Mucosa of gallbladder (tissue), 1 donor: ENCODE measurements at regions not wholly inside any gene's neighbourhood (a gene's known extent, or its start where the extent isn't known, plus 50 kb on each side); places are given as distances from the start of the nearest gene placed in this dataset.

ENCODE experiments used
- DNase-seq: peaks from one replicate; pipeline ENCODE4 v3.0.0-alpha.2; 2020; ENCODE audit warnings: low spot score
- donor health status: DM: no; HTN: no; CAD: no.

DNA sequence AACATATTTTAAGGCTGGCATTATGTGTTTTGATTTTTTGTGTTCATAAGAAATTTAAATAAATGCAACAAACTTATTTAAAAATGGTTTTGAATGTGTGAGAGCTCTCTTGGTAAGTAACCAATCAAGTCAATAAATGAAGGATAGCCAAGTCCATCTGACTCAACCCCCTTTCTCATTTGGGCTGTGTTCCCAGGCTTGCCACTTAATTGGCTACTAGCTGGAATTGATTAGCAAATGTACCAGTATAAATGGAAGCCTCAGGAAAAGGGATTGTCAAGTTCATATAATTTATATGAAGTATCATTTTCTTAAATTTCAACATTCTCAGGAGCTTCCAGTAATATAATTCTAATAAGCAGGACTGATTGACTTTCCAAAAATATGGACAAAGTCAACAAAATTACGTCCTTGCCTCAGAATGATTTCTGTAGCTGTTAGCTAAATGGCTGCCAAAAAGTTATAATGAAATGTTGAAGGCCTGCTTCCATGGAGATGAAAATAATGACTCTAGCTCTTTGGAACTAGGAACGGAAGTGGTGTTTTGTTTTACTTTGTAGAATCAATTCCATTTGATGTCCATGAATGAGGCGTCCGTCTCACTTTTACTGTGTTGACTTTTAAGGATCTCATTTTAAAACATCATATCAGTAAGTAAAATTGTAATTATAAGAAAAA is 614.9 kb downstream of the CDH26 start:
- DNase-seq = no peak

DNA sequence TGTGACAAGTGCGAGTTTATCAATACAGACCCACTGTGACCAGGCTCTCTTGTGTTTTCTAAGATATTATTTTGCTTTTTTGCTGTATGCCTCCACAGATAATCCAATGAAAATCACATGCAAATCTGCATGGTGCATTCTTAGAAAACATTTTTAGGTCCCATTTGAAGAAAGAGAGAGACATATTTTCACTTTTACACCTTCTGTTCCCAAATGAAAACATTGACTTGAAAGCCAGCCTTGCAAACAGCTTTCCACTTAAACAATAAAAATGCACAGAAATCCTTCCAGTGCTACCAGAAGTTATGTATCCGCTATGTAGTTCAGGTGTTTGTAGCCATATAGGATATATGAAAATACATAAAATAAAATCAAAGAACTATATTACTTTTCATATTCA is 618.0 kb downstream of the CDH26 start:
- no peak for DNase-seq

DNA sequence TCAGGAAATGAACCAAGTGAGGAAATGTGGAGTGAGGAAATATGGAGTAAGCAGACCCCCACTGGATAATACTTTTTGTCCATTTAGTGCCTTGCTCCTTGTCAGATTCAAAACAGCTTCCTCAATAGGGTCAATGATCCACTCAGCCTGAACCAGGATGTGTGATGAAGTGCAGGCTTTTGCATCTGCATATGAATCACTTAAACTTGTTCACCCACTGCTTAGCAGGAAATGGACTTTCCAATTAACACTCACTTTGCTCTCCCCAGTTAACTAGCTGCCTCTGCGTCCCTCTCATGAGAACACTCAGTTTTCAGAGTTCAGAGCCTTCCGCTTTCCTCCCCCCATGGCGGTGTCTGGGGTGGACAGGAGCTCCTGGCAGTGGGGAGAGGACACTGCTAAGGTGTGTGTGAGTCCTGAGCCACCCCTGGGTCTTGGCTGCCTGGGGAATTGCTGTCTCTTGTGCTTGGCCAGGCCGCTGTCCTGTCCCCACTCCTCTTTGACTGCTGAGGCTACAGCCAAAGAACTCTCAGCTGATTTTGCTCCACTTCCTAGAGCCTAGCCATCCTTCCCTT is 621.8 kb downstream of the CDH26 start:
- no peak for DNase-seq

DNA sequence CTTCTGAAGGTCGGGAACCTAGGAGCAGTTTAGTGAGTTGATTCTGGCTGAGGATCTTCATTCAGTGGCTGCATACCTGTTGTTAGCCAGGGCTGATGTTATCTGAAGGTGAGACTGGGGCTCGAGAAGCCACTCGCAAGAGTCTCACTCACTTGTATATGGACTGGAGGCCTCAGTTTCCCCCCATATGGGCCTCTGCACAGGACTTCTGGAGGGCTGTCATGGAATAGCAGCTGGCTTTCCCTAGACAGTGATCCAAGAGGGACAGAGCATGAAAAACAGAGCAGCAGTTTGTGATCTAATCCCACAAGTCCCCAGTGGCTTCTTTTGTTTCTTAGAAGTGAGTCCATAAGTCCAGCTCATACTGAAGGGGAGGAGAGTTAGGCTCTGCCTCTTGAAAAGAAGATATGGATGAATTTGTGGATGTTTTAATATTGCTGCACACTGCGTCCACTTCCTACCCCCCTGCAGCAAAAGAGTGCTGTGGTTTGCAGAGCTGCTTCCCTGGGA is 623.4 kb downstream of the CDH26 start:
- DNase-seq = no peak

DNA sequence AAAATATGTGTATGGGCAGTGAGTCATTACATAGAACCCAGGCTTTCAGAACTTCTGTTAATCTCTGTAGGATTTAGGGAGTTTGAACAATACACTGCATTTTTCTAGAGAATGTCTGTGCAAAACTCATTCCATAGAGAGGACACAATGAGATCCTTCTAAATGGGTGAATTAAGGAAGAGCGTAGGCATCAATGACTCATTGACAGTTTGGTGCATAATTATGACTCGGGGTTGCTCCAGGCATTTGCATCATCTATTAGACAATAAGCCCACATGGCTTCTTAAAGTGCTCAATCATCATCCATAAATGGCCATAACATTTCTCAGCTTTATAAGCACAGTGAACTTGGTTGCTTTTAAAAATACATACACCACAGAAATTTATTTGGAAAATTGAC is 625.5 kb downstream of the CDH26 start:
- no peak for DNase-seq

DNA sequence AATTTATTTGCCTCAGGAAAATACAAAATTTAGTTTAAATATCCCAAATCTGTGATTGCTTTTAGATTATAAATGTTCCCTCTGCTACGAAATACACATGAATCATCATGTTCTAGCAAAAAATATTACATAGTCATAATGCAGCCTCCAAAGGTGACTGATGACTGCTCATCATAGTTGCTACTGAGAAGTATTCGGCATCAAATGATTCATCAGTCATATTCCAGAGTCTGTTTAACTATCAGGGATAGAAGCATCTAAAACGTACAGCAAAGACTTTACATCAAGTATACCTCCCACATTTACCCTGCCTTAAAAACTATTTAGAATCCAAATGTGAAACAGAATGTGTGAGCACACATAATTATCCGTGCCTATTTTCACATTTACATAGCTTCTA is 626.0 kb downstream of the CDH26 start:
- no peak for DNase-seq

DNA sequence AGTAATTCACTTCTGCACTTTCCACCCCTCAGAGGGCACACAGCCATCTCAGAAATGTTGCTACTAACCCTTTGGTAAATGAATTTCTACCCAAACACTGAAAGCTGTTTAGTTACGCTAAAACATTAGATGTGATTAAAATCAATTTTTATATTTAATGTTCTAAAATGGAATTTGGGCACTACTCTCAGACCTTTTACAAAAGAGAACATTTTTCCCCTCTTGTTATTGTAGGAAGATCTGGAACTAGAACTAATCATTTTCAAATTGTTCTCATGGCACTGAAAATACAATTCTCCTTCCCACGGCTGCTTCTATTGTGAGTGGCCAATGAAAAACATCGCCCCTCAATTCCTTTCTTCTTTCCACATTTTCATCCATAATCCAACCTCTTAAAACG is 627.4 kb downstream of the CDH26 start:
- no peak for DNase-seq

DNA sequence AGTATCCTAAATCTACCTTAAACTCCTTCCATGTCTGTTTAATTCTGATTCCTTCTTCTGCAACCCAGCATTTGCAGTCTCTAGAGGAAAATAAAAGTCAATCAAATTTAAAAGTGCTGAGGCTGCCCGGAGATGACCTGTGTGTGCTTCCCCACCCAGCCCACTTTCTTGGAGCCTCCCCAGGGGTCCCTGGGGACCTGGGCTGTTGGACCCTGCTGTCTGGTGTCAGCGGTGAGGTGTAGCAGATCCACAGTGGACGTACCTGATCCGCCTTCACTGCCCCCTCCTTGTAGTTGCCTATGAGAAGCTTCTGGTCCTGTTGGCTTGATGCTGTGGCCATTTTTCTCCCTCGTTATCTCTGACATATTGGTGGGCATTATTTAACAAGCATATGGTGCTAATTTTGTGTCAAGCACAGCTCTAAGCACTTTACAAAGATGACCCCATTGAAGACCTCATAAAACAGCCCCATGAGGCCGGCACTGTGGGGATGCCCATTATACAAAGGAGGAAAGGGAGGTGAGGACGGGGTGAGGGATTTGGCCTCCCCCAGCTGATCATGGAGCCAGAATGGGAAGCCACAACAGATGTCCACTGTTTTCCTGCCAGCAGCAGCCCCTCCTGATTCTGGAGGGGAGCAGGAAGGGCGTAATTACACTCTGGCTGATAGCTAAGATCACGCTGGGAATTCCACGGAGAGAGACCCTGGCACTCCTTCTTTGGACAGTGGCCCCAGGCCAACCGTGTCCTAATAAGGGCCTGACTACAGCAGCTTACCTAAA is 628.2 kb downstream of the CDH26 start:
- no peak for DNase-seq

DNA sequence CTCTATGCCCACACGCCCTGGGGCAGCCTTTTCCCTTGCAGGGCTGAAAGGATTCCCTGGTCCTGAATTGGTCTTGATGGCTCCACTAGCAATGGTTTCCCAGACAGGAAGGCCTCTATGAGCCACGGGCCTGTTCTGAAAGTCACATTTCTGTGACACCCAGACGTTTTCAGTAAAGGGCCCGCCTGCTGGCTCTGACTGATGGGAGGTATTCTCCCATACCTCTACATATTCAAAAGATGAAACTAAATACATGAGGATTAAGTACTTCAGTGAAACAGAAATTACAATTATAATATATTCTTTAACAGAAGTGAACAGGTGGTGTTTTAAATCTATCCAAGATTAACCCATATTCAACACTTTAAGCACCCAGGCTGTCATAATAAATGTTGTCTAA is 629.8 kb downstream of the CDH26 start:
- DNase-seq = no peak

DNA sequence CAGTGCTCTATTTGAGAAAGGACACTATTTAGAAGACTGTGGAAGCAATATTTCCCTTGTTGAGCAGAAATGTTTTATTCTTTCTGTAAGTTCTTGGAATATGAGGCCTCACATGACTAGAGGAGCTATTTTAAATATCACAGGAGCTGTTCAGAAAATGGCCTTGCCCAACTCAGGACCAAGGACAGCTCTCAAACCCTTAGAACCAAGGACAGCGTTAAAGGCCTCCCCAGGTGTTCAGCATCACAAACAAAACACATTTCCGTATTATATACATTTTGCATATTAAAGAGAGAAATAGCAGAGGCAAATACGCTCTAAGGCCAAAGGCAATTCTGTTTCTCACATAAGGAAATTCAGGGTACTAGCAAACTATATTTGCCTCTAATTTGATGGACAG is 631.4 kb downstream of the CDH26 start:
- DNase-seq = no peak

DNA sequence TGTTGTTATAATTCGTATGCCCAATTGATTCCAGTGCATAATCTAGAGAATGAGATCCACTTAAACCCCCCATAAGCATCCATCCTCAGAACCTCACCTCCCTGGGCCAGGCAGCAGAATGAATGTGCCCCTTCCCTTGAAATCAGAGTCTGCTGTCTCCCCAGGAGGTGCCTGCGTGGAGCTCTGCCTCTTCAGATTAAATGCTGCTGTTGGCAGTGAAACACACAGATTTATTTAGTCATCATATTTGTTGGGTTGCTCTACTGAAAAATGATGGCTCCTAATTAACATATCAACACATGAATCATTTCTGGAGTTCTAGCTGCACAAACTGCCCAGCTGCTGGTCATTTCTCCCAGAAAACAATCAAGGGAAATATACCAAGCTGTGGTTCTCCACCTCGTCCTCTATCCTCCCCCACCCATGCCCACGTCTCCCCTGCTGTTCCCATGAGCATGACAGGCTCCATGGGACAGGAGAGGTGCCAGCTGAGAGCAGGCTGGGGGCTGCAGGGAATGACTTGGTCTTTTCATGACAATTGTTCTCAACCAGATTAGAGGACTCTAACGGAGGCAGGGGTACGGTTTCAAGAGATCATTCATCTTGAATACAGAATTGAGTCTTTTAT is 633.1 kb downstream of the CDH26 start:
- DNase-seq = no peak

DNA sequence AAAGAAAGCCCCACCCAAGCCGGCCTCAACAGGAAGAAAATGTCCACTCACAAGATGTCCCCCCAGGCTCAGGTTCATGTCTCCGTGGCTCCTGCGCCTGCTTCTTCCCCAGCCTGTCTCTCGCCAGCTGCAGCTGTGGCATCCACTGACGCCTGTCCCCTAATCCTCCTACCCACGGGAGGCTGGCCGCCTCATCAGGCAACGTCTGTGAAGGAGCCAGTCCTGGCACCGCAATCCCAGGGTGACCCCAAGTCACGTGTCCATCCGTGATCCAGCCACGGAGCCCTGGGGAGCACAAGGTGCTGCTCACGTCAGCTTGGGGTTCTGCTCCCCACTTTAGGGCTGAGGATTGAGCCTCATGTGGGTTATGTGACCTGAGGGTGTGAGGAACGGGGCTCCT is 640.3 kb downstream of the CDH26 start:
- DNase-seq = no peak

DNA sequence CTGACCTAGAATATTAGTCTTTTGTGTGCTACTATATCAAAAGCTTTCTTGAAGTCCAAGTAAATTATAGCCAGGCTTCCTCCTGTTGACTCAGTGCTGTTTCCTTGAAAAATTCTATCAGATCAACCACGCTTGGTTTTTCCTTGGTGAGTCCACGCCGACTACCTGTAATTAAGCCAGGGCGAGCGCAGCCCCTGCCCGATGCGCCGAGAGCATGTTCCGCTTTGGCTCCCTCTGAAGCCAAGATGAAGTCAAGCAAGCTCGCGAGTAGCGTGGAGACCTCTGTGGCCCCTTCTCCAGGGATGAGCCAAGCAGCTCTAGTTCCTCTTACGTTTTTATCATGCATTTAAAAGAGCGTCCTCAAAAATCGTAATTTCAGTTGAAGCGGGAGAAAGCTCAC is 641.2 kb downstream of the CDH26 start:
- DNase-seq = no peak

DNA sequence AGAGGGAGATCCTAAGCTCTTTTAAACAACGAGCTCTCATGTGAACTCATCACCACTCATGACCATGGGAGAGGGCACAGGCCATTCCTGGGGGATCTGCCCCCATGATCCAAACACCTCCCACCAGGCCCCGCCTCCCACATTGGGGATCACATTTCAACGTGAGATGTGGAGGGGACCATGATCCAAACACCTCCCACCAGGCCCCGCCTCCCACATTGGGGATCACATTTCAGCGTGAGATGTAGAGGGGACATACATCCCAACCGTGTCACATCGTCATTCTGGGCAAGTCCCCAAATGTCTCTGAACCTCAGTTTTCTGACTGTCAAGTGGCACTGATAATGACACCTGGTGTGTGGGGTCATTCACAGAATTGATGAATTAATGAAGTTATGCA is 641.8 kb downstream of the CDH26 start:
- DNase-seq = no peak

DNA sequence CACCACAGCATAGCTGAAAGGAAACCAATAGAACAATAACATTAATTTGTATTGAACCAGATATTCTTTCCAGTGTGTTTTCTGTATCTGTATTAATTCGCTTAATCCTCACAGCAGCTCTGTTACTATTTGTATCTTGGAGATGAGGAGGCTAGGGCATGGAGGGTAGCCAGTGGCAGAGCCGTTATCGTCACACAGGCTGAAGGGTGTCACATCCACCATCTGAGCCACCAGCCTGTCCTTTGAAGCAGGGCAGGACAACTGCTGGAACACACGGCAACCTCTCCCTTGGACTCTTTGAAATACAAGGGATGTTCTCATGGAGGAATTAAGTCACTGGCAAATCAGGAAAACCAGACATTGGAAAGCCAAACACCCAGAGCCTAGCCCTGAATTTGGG is 628.0 kb upstream of the CDH4 start:
- no peak for DNase-seq

DNA sequence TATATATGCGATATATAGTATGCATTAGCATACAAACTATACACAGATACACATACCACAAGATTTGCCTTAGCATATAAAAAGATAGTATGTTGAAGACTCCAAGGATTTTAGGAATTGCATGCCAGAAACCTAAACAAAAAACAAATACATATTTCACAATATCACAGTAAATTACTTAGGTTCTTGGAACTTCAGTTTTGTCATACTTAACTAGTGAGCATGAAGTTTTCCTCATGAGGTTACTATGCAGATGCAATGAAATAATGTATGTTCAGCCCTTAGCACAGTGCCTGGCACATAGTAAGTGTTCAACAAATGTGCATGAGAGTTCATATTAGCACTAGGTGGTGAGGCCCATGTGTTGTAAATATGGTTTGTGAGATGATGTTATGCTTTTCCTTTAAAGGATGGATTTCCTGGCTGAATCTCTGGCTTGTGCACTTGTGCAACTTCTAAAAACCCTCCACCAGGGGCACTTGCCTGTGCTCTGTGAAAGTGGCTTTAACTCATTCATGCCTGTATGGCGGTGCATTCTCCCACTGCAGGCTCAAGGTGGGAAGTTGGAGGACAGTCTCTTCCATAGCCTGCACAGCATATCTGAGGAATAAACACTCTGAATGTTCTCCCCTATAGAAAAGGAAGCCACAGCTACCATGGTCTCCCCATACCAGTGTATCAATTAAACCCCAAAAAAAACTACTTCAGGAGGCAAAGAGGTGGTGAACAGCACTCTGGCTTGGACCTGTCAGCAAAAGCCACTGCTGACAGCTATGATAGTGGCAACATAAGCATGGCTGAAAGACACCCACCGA is 624.1 kb upstream of the CDH4 start:
- DNase-seq = no peak

DNA sequence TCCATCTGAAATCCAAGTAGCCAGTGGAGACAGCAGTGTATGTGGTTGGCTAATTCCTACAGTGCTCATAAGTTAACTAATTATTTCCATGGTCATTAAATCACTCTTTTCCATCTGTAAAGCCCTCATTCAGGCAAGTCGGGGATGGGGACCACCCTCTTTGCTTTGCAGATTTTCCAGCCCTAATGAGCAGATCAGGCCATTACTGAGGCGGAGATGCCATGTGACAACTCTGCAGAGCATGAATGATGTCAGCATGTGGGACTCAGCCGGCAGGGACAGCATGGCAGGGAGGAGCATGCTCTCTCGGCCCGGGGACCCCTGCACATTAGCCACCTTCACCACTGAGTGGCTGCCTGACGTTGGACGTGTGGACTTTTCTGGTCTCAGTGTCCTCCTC is 623.3 kb upstream of the CDH4 start:
- DNase-seq = no peak

DNA sequence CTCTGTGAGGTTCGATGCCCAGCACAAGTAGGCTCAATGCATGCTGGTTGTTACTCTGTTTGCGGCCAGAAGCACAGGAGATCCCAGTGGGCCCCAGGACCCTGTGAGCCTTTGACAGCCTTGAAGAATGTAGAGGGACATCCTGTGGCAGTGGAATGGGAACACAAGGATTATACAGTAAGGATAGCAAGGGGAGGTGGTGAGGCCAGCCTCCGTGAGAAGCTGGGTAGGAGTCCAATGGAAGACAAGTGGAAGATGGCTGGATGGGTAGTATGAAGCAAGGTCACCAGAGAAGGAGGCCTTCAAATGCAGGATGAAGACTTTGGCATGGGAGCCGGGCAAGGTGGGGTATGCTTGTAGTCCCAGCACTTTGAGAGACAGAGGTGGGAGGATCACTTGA is 622.9 kb upstream of the CDH4 start:
- DNase-seq = no peak

DNA sequence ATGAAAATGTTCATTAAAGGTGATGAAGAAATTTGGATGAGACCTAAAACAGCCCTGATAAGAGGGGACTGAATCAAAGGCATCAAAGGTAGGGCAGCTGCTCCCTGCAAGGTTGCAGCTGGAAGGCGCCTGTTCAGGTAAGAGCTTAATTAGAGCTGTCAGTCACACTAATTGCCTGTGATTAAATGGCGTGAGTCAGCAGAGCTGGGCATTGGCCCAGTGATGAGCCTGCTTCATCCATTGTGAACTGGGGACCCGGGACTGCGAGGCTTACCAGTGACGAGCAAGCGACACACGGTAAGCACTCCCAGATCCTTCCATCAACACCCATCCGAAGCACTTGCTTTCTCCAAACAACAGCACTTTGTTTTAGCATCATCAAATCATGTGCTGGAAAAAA is 621.5 kb upstream of the CDH4 start:
- no peak for DNase-seq

DNA sequence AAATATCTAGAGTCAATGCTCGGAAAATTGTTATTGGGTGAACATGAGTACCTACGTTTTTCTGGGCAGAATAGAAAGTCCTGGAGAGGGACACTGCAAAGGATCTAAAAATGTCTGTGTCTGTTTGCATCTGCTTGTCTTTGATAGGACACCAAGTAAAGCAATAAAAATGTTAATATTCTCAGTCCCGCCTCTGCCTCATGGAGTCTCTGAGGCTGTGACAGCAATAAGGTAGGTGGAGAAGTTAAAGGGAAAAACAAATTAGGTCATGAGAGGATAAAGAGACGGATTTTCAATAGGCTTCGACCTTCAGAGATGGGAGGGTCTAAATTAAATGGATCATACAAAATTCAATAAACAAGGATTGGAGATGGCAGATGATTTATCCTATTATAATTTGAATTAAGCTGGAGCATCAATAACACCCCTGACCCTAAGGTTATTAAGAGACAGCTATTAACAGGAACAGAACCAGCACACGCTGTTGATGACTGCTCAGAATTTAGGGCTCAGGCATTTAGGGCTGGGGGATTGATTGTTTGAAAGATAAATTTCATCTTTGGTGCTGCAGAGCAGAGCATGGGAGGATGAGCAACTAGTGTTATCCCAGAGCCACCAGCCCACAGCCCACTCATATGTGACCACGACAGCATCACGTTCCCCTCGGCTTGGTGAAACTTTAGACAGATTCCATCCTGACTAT is 620.3 kb upstream of the CDH4 start:
- no peak for DNase-seq
